H1 (cell line): ENCODE measurements at regions not wholly inside any gene's neighbourhood (a gene's known extent, or its start where the extent isn't known, plus 50 kb on each side); places are given as distances from the start of the nearest gene placed in this dataset.

Source experiments
- CTCF ChIA-PET: fragments of 300-600 bp; sonication (Branson Sonifier 250); formaldehyde crosslinking; loops from one replicate; lab custom pipeline; 2021; ENCODE audit not compliant: partially characterized antibody; lab: Charles Lee
- POLR2A ChIA-PET: fragments of 300-600 bp; sonication (Branson Sonifier 250); formaldehyde crosslinking; loops from one replicate; lab custom pipeline; 2021; ENCODE audit warnings: inconsistent platforms; ENCODE audit not compliant: partially characterized antibody; lab: Charles Lee
- DNase-seq, 2 experiments: peaks; one replicate each; pipeline versions ENCODE4 v3.0.0 to v3.0.0-alpha.2; 2010 to 2022; ENCODE audit warnings: low spot score in 2 of 2, low read depth in 1 of 2, mixed read lengths in 1 of 2
- FAIRE-seq: peaks from 2 replicates; lab custom pipeline; 2011; peaks lifted over from hg19 to GRCh38; lab: Jason Lieb, UNC
- H2AFZ ChIP-seq: 2 replicates; pipeline ENCODE4 v1.8.1; 2012; ENCODE audit warnings: low read length, inconsistent platforms
- H2AK5ac ChIP-seq: 2 replicates; pipeline ENCODE4 v1.6.1; 2013; ENCODE audit warnings: low read depth, low read length
- H2BK120ac ChIP-seq: replicated peaks from 2 replicates; pipeline ENCODE3; 2013; ENCODE audit warnings: low read depth, low read length, inconsistent platforms
- H2BK12ac ChIP-seq: 2 replicates; pipeline ENCODE4 v1.6.1; 2013; ENCODE audit warnings: low read depth, low read length
- H2BK15ac ChIP-seq: 2 replicates; pipeline ENCODE4 v1.6.1; 2013; ENCODE audit warnings: low read length
- H2BK20ac ChIP-seq: 2 replicates; pipeline ENCODE4 v1.6.1; 2013; ENCODE audit warnings: low read length
- H2BK5ac ChIP-seq: 2 replicates; pipeline ENCODE4 v1.6.1; 2013; ENCODE audit warnings: low read depth, low read length
- H3K14ac ChIP-seq: 2 replicates; pipeline ENCODE4 v1.6.1; 2013; ENCODE audit warnings: inconsistent platforms; ENCODE audit not compliant: insufficient read length
- H3K18ac ChIP-seq: 2 replicates; pipeline ENCODE4 v1.6.1; 2013; ENCODE audit warnings: low read length; ENCODE audit errors: extremely low read depth
- H3K23ac ChIP-seq: 2 replicates; pipeline ENCODE4 v1.6.1; 2013; ENCODE audit warnings: inconsistent platforms; ENCODE audit not compliant: insufficient read length
- H3K23me2 ChIP-seq: 2 replicates; pipeline ENCODE4 v1.6.1; 2013; ENCODE audit warnings: low read depth, low read length
- H3K27ac ChIP-seq: 2 replicates; pipeline ENCODE4 v1.6.1; 2011; ENCODE audit warnings: low read depth, low read length, inconsistent platforms
- H3K27me3 ChIP-seq, 4 experiments: replicated peaks in 1 of 4; 1 replicate in 1 of 4; 2 replicates in 3 of 4; pipeline versions ENCODE4 v1.6.1 to v1.8.1; 2011 to 2013; ENCODE audit warnings: low read length in 3 of 4, mild to moderate bottlenecking in 3 of 4, inconsistent platforms in 2 of 4, mixed read lengths in 2 of 4, moderate library complexity in 1 of 4; ENCODE audit not compliant: control insufficient read depth in 3 of 4, insufficient read depth in 3 of 4; ENCODE audit errors: extremely low read depth in 1 of 4
- H3K36me3 ChIP-seq, 4 experiments: 2 replicates each; pipeline versions ENCODE4 v1.6.1 to v1.8.1; 2011 to 2013; ENCODE audit warnings: mild to moderate bottlenecking in 4 of 4, low read length in 3 of 4, moderate library complexity in 2 of 4, control low read depth in 1 of 4, inconsistent platforms in 1 of 4; ENCODE audit not compliant: insufficient read depth in 4 of 4, control insufficient read depth in 2 of 4
- H3K4ac ChIP-seq: replicated peaks from 2 replicates; pipeline ENCODE3; 2013; ENCODE audit warnings: low read length, low read depth, mixed read lengths, inconsistent platforms; ENCODE audit not compliant: insufficient read length
- H3K4me1 ChIP-seq, 4 experiments: replicated peaks in 1 of 4; 1 replicate in 1 of 4; 2 replicates in 3 of 4; pipeline versions ENCODE4 v1.6.1 to v1.8.1; 2011 to 2013; ENCODE audit warnings: low read length in 3 of 4, inconsistent platforms in 2 of 4, mixed read lengths in 1 of 4; ENCODE audit not compliant: insufficient read depth in 4 of 4, control insufficient read depth in 3 of 4
- H3K4me2 ChIP-seq, 2 experiments: 2 replicates each; pipeline versions ENCODE4 v1.6.1 to v1.8.1; 2011 to 2013; ENCODE audit warnings: low read depth in 2 of 2, low read length in 2 of 2, control low read depth in 1 of 2, inconsistent platforms in 1 of 2, mild to moderate bottlenecking in 1 of 2; ENCODE audit not compliant: insufficient read depth in 1 of 2
- H3K4me3 ChIP-seq, 4 experiments: fragments of 200-600, 300-600 bp in 1 of 4; sonication (generic), shearing (Covaris generic), sonication (Bioruptor Twin) in 1 of 4; 2 replicates each; pipeline versions ENCODE4 v1.5.1 to v1.8.1; 2011 to 2016; ENCODE audit warnings: low read length in 4 of 4, low read depth in 3 of 4, control low read depth in 2 of 4, inconsistent platforms in 2 of 4, mild to moderate bottlenecking in 2 of 4, mixed read lengths in 1 of 4, moderate library complexity in 1 of 4; ENCODE audit not compliant: insufficient read depth in 2 of 4; ENCODE audit errors: extremely low read depth in 1 of 4
- H3K56ac ChIP-seq: replicated peaks from 2 replicates; pipeline ENCODE3; 2013; ENCODE audit warnings: low read depth, mild to moderate bottlenecking, mixed read lengths, low read length, inconsistent platforms; ENCODE audit not compliant: insufficient read length
- H3K79me1 ChIP-seq: 2 replicates; pipeline ENCODE4 v1.6.1; 2013; ENCODE audit warnings: low read depth, low read length, control low read depth
- H3K79me2 ChIP-seq, 2 experiments: 2 replicates each; pipeline versions ENCODE4 v1.6.1 to v1.8.1; 2012 to 2013; ENCODE audit warnings: low read length in 2 of 2, mild to moderate bottlenecking in 2 of 2, inconsistent platforms in 1 of 2; ENCODE audit not compliant: insufficient read depth in 2 of 2, control insufficient read depth in 1 of 2
- H3K9ac ChIP-seq, 4 experiments: replicated peaks in 1 of 4; 1 replicate in 1 of 4; 2 replicates in 3 of 4; pipeline versions ENCODE4 v1.6.1 to v1.8.1; 2011 to 2013; ENCODE audit warnings: low read depth in 3 of 4, low read length in 3 of 4, control low read depth in 2 of 4, mild to moderate bottlenecking in 2 of 4, moderate library complexity in 2 of 4, inconsistent platforms in 1 of 4; ENCODE audit errors: extremely low read depth in 1 of 4
- H3K9me3 ChIP-seq, 2 experiments: 2 replicates each; pipeline versions ENCODE4 v1.6.1 to v1.8.1; 2012 to 2013; ENCODE audit warnings: mild to moderate bottlenecking in 2 of 2, moderate library complexity in 2 of 2, control low read depth in 1 of 2, inconsistent platforms in 1 of 2, low read depth in 1 of 2, low read length in 1 of 2, mixed read lengths in 1 of 2; ENCODE audit not compliant: insufficient read depth in 2 of 2
- H4K20me1 ChIP-seq, 2 experiments: replicated peaks in 1 of 2; 2 replicates each; pipeline versions ENCODE3 to v1.8.1; 2011 to 2013; ENCODE audit warnings: inconsistent platforms in 2 of 2, low read length in 2 of 2, mild to moderate bottlenecking in 1 of 2; ENCODE audit not compliant: insufficient read depth in 2 of 2, control insufficient read depth in 1 of 2
- H4K5ac ChIP-seq: 2 replicates; pipeline ENCODE4 v1.6.1; 2013; ENCODE audit warnings: low read length, low read depth, mixed read lengths, inconsistent platforms; ENCODE audit not compliant: insufficient read length
- H4K8ac ChIP-seq: 2 replicates; pipeline ENCODE4 v1.8.0; 2013; ENCODE audit warnings: mild to moderate bottlenecking, moderate library complexity, low read length, inconsistent platforms; ENCODE audit not compliant: insufficient read depth; ENCODE audit errors: extremely low read depth
- H4K91ac ChIP-seq: replicated peaks from 2 replicates; pipeline ENCODE3; 2013; ENCODE audit warnings: low read length, mixed read lengths, inconsistent platforms; ENCODE audit not compliant: insufficient read length
- GTF2F1 ChIP-seq: IDR thresholded peaks from 2 replicates; pipeline ENCODE4 v1.6.1; 2012; ENCODE audit warnings: low read depth, low read length, improper control_type of control experiment, borderline replicate concordance
- JUN ChIP-seq: IDR thresholded peaks from 2 replicates; pipeline ENCODE4 v1.6.1; 2011; ENCODE audit warnings: low read depth, mild to moderate bottlenecking, improper control_type of control experiment, low read length
- JUND ChIP-seq: IDR thresholded peaks from 2 replicates; pipeline ENCODE4 v1.6.1; 2011; ENCODE audit warnings: mild to moderate bottlenecking, improper control_type of control experiment, low read length
- KDM1A ChIP-seq: fragments of 200-600, 300-600 bp; sonication (generic); IDR thresholded peaks from 2 replicates; pipeline ENCODE4 v1.7.1; 2016; ENCODE audit warnings: mild to moderate bottlenecking, low read length, borderline replicate concordance
- POLR2AphosphoS5 ChIP-seq: IDR thresholded peaks from 2 replicates; pipeline ENCODE4 v1.6.1; 2011; ENCODE audit warnings: low read depth, low read length
- POU5F1 ChIP-seq: IDR thresholded peaks from 2 replicates; pipeline ENCODE4 v1.6.1; 2011; ENCODE audit warnings: low read depth, mild to moderate bottlenecking, low read length, moderate library complexity
- RBBP5 ChIP-seq: IDR thresholded peaks from 2 replicates; pipeline ENCODE4 v1.7.1; 2012; ENCODE audit warnings: low read depth, mild to moderate bottlenecking, inconsistent platforms, low read length, moderate library complexity, borderline replicate concordance
- RFX5 ChIP-seq: IDR thresholded peaks from 2 replicates; pipeline ENCODE4 v1.6.1; 2011; ENCODE audit warnings: low read depth, low read length, improper control_type of control experiment, borderline replicate concordance
- SAP30 ChIP-seq: fragments of 300-600 bp; sonication (generic); IDR thresholded peaks from 2 replicates; pipeline ENCODE4 v1.7.1; 2012; ENCODE audit warnings: low read length, moderate library complexity, mild to moderate bottlenecking, inconsistent platforms; ENCODE audit not compliant: insufficient read depth, insufficient replicate concordance
- SP2 ChIP-seq: IDR thresholded peaks from 2 replicates; pipeline ENCODE4 v1.6.1; 2012; ENCODE audit warnings: mild to moderate bottlenecking, low read length, inconsistent platforms
- SUZ12 ChIP-seq: fragments of 200-600 bp; sonication (generic); IDR thresholded peaks from 2 replicates; pipeline ENCODE4 v1.6.1; 2012; ENCODE audit warnings: mild to moderate bottlenecking, inconsistent platforms, low read length, moderate library complexity, mixed read lengths
- ZNF274 ChIP-seq: IDR thresholded peaks from 2 replicates; pipeline ENCODE4 v1.7.0; 2012; ENCODE audit warnings: low read length, borderline replicate concordance; ENCODE audit errors: extremely low read depth
- WGBS, 2 experiments: shearing (Covaris generic) in 1 of 2; methylation state at CpG; one replicate each; pipeline versions ENCODE4 v1.1.6 to v1.1.7; 2013 to 2015; ENCODE audit warnings: low lambda C conversion rate in 2 of 2, mixed read lengths in 2 of 2, inconsistent platforms in 1 of 2, low coverage in 1 of 2, missing lambda C conversion rate in 1 of 2; ENCODE audit not compliant: insufficient replicate concordance in 2 of 2, insufficient coverage in 1 of 2, insufficient read length in 1 of 2; ENCODE audit errors: extremely low coverage in 1 of 2, missing lambda C conversion rate in 1 of 2; 5-methylcytosine and 5-hydroxymethylcytosine counted together
- TF ChIP-seq, protein P1 (sequence below): IDR thresholded peaks from 2 replicates; pipeline ENCODE4 v1.6.1; 2011; ENCODE audit warnings: low read length, improper control_type of control experiment

DNA sequence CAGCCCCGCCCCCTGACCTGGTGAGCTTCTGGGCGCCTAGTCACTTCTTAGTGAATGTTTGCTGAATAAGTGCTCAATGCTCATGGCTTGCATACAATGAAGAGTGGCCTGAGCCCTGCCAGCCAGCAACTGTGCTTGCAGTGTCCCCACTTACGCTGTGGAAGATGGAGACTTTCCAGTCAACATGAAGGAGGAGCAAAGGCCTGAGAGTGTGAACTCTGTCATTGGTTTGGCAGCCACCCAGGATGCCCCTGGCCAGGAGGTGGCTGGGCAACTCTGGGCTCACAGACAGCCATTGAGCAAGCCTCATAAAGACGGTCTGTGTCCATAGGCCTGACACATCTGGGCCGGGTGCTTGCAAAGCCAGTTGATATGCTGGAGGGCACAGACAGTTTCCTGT, 72.1 kb upstream of the MAMLD1 start:
- no peak overlapping the region for H2BK20ac ChIP-seq
- no peak overlapping the region for H3K23ac ChIP-seq
- no peaks in the 10 kb centered on the region for H4K20me1 ChIP-seq
- ChIA-PET POLR2A (no interaction called here), CTCF (no interaction called here)
- H3K23me2 ChIP-seq = no peaks in the 10 kb centered on the region
- H2AFZ ChIP-seq = no peak overlapping the region
- H2AK5ac ChIP-seq = no peak overlapping the region
- H4K8ac ChIP-seq = no peak overlapping the region
- no peak overlapping the region for H2BK12ac ChIP-seq
- no peak overlapping the region for H2BK120ac ChIP-seq
- H3K4me2 ChIP-seq = no peak overlapping the region
- no peak for TF ChIP-seq POU5F1
- TF ChIP-seq JUND = no peak
- TF ChIP-seq ZNF274 = no peak
- no peak for TF ChIP-seq SP2
- no peak for TF ChIP-seq KDM1A
- no peak for TF ChIP-seq JUN
- TF ChIP-seq SAP30 = no peak
- no peak for TF ChIP-seq RFX5
- TF ChIP-seq SUZ12 = no peak
- TF ChIP-seq RBBP5 = no peak
- TF ChIP-seq POLR2AphosphoS5 = no peak
- no peak for TF ChIP-seq GTF2F1
- TF ChIP-seq, protein P1, sequence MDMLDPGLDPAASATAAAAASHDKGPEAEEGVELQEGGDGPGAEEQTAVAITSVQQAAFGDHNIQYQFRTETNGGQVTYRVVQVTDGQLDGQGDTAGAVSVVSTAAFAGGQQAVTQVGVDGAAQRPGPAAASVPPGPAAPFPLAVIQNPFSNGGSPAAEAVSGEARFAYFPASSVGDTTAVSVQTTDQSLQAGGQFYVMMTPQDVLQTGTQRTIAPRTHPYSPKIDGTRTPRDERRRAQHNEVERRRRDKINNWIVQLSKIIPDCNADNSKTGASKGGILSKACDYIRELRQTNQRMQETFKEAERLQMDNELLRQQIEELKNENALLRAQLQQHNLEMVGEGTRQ = no peak
- H3K79me2 ChIP-seq = no peaks in the 10 kb centered on the region
- H3K27me3 ChIP-seq = no peaks in the 10 kb centered on the region
- no peak overlapping the region for H3K56ac ChIP-seq
- FAIRE-seq = no peak
- no peak overlapping the region for H3K9ac ChIP-seq
- WGBS, 2 experiments = 95% methylated on average over 5 of the region's 5 CpGs; no CpG with 5 or more reads in 1 of the 2 experiments
- H3K9me3 ChIP-seq = no peaks in the 10 kb centered on the region
- no peak overlapping the region for H3K27ac ChIP-seq
- no peaks in the 10 kb centered on the region for H3K4me1 ChIP-seq
- no peak overlapping the region for H3K4me3 ChIP-seq
- H3K14ac ChIP-seq = no peak overlapping the region
- H2BK15ac ChIP-seq = no peak overlapping the region
- no peak overlapping the region for H4K91ac ChIP-seq
- H2BK5ac ChIP-seq = no peak overlapping the region
- no peak overlapping the region for H3K4ac ChIP-seq
- no peaks in the 10 kb centered on the region for H3K79me1 ChIP-seq
- no peak for DNase-seq
- no peaks in the 10 kb centered on the region for H3K36me3 ChIP-seq
- no peak overlapping the region for H4K5ac ChIP-seq
- H3K18ac ChIP-seq = no peak overlapping the region
